ENCODE measurements at regions not wholly inside any gene's neighbourhood (a gene's known extent, or its start where the extent isn't known, plus 50 kb on each side); places are given as distances from the start of the nearest gene placed in this dataset.

DNA sequence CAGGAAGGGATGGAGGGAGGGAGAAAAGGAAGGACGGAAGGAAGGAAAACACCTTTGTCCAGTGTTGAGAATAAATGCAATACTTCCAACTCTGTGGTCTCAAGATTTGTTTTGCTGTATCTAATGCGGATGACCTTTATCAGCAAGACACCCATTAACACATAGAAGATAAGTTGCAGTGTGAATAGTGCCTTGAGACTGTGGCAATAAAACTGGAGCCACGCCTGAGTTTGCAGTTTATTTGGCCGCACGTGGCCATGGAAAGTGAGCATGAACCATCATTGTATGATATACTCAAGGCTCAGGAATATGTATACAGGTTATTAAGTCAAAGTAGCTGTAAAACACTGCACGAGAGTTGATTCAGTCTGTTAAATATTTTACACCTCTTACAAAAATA is 113.6 kb upstream of the EEA1 start:
- Mint-ChIP-seq H3K27ac (no peak overlapping the region), H3K27me3 (peaks cover 14 to 40% of the 10 kb centered on the region in 2 donors), H3K4me1 (ENCODE audit: low read depth in 2 of 2) (no peaks in the 10 kb centered on the region), H3K4me3 (no peak overlapping the region), H3K9me3 (no peaks in the 10 kb centered on the region), H3K36me3 (no peaks in the 10 kb centered on the region)
- ATAC-seq (no peak), DNase-seq (ENCODE audit: low spot score) (no peak)

DNA sequence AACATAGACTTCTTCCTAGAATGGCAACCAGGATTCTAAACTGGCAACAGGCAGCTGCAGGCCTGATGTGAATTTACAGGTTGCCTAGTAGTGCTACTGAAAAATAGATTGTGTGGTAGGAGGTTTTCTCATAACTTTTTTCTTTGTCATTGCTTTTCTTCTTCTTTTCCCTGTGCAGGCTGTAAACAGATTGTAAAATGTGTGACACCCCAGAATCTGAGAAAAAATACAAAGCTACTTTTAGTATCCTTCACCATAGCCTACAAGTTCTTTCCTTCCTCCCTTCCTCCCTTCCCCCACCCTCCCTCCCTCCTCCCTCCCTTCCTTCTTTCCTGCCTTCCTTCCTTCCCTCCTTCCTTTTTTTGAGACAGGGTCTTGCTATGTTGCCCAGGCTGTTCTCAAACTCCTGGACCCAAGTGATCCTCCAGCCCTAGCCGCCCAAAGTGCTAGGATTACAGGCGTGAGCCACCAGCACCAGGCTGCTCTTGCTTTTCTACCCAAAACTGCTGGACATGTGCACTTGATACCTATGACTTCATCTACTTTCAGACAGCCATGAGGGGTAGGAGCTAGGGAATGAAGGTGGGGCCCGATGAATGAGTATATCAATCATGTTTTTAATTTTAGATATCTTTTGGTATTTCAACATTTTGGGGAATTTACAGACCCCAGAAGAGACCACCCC is 114.2 kb upstream of the EEA1 start:
- Mint-ChIP-seq H3K4me3 (no peak overlapping the region), H3K9me3 (no peaks in the 10 kb centered on the region), H3K4me1 (ENCODE audit: low read depth in 2 of 2) (no peaks in the 10 kb centered on the region), H3K36me3 (no peaks in the 10 kb centered on the region), H3K27ac (no peak overlapping the region), H3K27me3 (peaks cover 13 to 47% of the 10 kb centered on the region in 2 donors)
- DNase-seq (ENCODE audit: low spot score) (no peak), ATAC-seq (no peak)

DNA sequence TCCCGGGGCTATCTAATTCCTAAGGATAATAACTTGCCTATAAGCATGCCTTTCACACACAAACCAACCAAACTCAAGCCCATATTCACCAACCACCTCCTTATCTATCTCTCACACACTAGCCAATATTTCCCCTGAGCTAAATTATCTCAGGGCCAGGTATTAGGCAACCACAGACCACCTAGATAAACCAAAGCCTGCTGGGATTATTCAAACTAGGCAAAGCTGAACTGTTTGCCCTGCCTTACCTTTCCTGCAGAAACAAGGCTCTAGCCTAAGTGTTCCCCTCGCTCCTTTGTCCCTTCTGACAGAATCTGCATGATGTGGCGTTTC is 114.7 kb upstream of the EEA1 start:
- no peak for ATAC-seq
- no peak overlapping the region for H3K4me3 Mint-ChIP-seq

DNA sequence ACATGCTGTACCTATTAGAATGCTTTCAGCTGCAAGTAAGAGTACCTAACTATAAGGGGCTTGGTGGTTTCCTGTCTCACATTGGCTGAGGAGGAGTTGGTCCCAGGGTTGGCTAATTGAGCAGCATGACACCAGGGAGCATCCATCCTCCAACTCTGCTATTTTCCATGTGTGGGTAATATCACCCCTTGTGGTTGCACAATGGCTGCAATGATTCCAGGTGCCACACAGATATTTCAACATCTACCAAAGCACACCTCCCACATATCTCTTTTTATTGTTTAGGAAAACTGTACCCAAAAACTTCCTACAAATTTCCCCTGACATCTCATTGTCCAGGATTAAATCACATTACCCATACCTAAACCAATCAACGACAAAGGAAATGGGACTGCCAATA is 118.0 kb upstream of the EEA1 start:
- Mint-ChIP-seq H3K4me3 (no peak overlapping the region), H3K4me1 (ENCODE audit: low read depth in 2 of 2) (no peaks in the 10 kb centered on the region), H3K9me3 (no peaks in the 10 kb centered on the region), H3K36me3 (no peaks in the 10 kb centered on the region), H3K27ac (no peak overlapping the region), H3K27me3 (peaks cover 10 to 47% of the 10 kb centered on the region in 2 donors)
- ATAC-seq (no peak), DNase-seq (ENCODE audit: low spot score) (no peak)

More for the DNA sequence above, 114.7 kb upstream of the EEA1 start:
- H3K4me1 Mint-ChIP-seq (ENCODE audit: low read depth in 2 of 2) = no peaks in the 10 kb centered on the region
- no peak overlapping the region for H3K27ac Mint-ChIP-seq
- H3K36me3 Mint-ChIP-seq = no peaks in the 10 kb centered on the region
- DNase-seq (ENCODE audit: low spot score) = no peak
- H3K27me3 Mint-ChIP-seq = peaks cover 12 to 48% of the 10 kb centered on the region in 2 donors
- no peaks in the 10 kb centered on the region for H3K9me3 Mint-ChIP-seq

DNA sequence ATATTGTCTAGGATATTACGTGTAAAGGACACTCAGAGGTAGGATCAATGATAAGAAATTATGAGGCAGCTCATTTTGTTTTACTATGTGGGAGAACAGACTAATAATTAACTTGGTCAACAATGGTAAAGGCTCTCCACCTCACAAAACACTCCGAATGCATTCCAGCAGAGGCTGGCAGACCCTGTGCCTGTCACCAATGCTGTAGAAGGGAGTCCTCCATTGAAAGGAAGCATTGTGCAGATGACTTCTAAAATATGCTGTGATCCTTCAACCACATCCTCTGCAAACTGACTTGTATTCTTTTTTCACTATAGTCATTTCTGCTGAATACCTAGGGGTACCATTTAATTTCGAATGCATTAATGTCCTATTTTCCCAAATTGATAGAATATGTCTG is 119.6 kb upstream of the EEA1 start:
- Mint-ChIP-seq H3K27ac (no peak overlapping the region), H3K36me3 (no peaks in the 10 kb centered on the region), H3K27me3 (peaks cover 16 to 50% of the 10 kb centered on the region in 2 donors), H3K4me1 (ENCODE audit: low read depth in 2 of 2) (no peaks in the 10 kb centered on the region), H3K9me3 (no peaks in the 10 kb centered on the region), H3K4me3 (no peak overlapping the region)
- DNase-seq (ENCODE audit: low spot score) = no peak
- no peak for ATAC-seq

DNA sequence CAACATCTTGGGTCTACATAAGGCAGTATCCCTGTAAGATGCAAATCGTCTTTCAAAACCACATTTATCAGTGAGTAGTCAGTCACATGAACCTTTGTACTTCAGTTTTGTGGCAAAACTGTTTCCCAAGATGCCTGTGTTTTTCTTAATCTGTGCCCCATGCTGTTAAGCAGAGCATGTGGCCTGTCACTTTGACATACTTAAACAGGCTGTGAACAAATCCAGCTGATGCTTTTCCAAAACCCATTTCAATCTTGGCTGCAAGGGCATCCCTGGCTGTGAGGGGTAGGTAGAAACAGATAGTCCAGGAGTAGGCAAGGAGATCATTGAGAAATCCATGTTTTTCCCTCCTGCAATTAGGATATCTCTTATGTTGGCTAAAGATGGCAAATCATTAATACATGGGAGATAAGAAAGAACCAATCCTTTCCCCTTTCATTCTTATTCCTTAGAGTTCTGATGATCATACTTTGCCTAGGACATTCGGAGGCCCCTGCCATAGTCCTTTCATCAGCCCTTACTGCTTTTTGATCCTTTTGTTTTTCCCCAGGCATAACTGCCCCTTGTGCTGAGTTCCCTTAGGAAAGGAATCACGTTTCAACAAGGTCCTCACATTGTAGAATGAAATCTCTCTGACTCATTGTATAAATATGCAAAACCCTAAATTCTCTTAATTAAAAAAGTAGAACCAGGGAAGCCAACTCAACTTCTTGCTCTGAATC is 121.1 kb upstream of the EEA1 start:
- H3K27ac Mint-ChIP-seq = no peak overlapping the region
- no peak overlapping the region for H3K4me3 Mint-ChIP-seq

DNA sequence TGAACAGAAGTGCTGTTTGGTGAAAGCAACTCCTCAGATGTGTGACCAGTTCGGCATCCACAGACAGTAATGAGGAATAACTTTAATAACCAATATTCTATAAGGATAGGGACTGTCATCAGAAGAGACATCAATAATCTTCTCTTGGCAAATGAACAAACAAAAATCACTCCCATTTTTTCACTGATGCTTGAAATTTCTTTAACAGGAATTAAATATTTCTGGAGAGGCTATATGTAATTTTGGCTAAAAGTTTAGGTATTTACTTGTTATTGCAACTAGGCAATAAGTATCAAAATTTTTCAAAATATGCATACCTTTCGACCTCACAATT is 121.6 kb upstream of the EEA1 start:
- Mint-ChIP-seq H3K4me3 (no peak overlapping the region), H3K27ac (no peak overlapping the region), H3K9me3 (no peaks in the 10 kb centered on the region), H3K27me3 (peaks cover 23 to 52% of the 10 kb centered on the region in 2 donors), H3K36me3 (no peaks in the 10 kb centered on the region), H3K4me1 (ENCODE audit: low read depth in 2 of 2) (no peaks in the 10 kb centered on the region)
- no peak for DNase-seq (ENCODE audit: low spot score)
- ATAC-seq = no peak

More for the DNA sequence above, 121.1 kb upstream of the EEA1 start:
- Mint-ChIP-seq H3K36me3 (no peaks in the 10 kb centered on the region), H3K4me1 (ENCODE audit: low read depth in 2 of 2) (no peaks in the 10 kb centered on the region), H3K27me3 (peaks cover 23 to 55% of the 10 kb centered on the region in 2 donors), H3K9me3 (no peaks in the 10 kb centered on the region)
- no peak for DNase-seq (ENCODE audit: low spot score)
- no peak for ATAC-seq

DNA sequence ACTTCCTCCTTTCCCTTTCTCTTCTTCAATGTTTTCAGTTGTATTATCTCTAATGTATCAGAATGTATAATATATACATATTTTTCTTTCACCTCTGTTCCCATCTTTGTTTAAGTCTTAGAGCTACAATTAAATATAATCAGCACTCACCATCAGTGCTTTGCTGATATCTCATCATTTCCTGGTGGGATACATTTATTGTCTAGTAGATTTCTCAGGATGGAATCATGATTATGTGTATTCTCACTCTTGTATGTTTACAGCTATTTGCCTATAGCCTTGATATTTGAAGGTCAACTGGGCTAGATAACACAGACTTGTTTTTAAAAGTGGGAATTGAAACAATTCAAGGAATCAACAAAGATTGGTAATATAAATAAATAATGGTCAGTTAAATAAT is 124.9 kb upstream of the EEA1 start:
- DNase-seq (ENCODE audit: low spot score) = no peak
- Mint-ChIP-seq H3K36me3 (no peaks in the 10 kb centered on the region), H3K27ac (no peak overlapping the region), H3K4me1 (ENCODE audit: low read depth in 2 of 2) (no peaks in the 10 kb centered on the region), H3K4me3 (no peak overlapping the region), H3K9me3 (no peaks in the 10 kb centered on the region), H3K27me3 (peaks cover 32 to 51% of the 10 kb centered on the region in 2 donors)
- no peak for ATAC-seq

DNA sequence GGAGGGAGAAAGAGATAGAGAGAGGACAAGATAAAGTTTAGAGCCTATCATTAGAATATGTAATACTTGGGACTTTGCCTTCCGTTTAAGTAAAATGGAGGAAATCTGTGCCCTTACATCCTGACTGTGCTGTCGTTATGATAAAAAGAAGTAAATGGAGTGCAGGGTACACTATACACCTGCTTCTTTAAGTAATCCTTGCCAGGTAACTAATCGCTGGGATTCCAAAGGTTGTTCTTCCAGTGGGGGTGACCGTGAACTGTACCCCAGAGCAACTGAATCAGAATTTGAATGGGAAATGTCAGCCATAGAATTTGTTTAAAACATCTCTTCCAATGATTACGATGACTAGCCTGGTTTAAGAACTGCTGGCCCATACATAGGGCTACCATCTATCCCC is 126.1 kb upstream of the EEA1 start:
- H3K4me3 Mint-ChIP-seq = no peak overlapping the region
- DNase-seq (ENCODE audit: low spot score) (no peak), ATAC-seq (no peak)
- H3K4me1 Mint-ChIP-seq (ENCODE audit: low read depth in 2 of 2) = peaks cover 0 to 6% of the 10 kb centered on the region in 2 donors
- no peaks in the 10 kb centered on the region for H3K9me3 Mint-ChIP-seq
- H3K27me3 Mint-ChIP-seq = peaks cover 32 to 58% of the 10 kb centered on the region in 2 donors
- no peaks in the 10 kb centered on the region for H3K36me3 Mint-ChIP-seq
- H3K27ac Mint-ChIP-seq = no peak overlapping the region

DNA sequence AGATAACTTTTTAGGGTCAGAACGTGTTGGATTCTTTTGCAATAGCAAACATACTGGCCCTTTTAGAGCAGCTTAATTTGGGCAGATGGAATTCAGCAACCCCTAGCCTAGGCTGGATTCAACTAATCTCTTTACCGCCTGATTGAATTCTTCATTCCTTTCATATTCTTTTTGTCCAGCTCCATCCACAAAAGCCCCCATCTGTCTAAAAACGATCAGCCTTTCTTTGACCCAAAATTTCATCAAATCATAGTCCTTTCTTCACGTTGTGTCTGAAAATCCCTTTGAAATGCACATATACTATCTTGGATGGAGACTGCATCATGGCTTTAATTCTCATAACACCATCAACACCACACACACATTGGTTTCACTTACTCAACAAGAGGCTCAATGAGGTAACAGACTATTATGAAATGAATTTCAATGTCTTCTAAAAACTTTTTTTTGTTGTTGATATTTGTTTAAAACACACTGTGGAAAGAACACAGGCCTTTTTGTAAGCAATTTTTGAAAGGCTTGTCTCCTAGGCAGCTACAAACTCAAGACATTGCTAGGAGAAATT is 128.0 kb upstream of the EEA1 start:
- no peaks in the 10 kb centered on the region for H3K36me3 Mint-ChIP-seq
- peaks cover 29 to 50% of the 10 kb centered on the region in 2 donors for H3K27me3 Mint-ChIP-seq
- peaks cover 0 to 9% of the 10 kb centered on the region in 2 donors for H3K4me1 Mint-ChIP-seq (ENCODE audit: low read depth in 2 of 2)

DNA sequence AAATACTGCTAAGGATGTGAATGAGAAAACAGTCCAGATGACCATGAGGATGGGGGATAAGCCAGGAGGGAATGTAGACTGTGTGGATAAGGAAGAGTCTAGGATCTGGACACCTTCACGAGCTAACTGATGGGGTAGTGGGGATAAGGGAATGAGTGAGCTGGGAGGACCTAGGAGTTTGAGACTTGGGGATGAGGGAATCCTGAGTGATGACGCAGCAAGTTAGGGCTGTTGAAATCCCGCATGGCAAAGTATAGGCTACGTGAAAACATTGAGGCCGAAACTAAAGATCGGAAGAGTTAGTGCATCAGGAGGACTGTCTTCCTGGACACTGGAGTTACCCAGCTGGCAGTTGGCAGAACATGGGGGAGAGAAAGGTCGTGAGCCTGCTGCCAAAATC is 129.2 kb upstream of the EEA1 start:
- Mint-ChIP-seq H3K27ac (no peak overlapping the region), H3K36me3 (no peaks in the 10 kb centered on the region), H3K4me1 (ENCODE audit: low read depth in 2 of 2) (peaks cover 0 to 9% of the 10 kb centered on the region in 2 donors), H3K27me3 (peaks cover 25 to 41% of the 10 kb centered on the region in 2 donors), H3K4me3 (no peak overlapping the region), H3K9me3 (no peaks in the 10 kb centered on the region)
- no peak for ATAC-seq
- no peak for DNase-seq (ENCODE audit: low spot score)

More for the DNA sequence above, 128.0 kb upstream of the EEA1 start:
- ATAC-seq = no peak
- no peak overlapping the region for H3K27ac Mint-ChIP-seq
- no peak for DNase-seq (ENCODE audit: low spot score)
- H3K4me3 Mint-ChIP-seq = no peak overlapping the region
- no peaks in the 10 kb centered on the region for H3K9me3 Mint-ChIP-seq

DNA sequence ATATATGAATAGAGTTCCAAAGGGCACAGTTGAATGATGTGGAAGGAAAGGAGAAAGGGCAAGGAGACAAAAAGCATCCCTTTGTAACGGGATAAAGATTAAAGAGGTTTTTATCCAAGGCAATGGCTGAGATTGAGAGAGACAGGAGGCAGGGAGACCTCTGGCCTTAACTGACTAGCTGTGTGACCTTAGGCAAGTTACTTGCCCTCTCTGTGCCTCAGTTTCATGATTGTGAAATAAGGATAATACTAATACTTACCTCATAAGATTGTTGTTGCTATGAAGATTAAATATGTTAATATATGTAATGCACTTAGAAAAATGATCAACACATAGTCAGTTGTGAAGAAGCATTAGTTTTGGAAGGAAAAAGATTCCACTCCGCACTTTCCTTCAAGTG is 130.2 kb upstream of the EEA1 start:
- H3K9me3 Mint-ChIP-seq = no peaks in the 10 kb centered on the region
- no peak overlapping the region for H3K27ac Mint-ChIP-seq
- H3K4me1 Mint-ChIP-seq (ENCODE audit: low read depth in 2 of 2) = peaks cover 0 to 9% of the 10 kb centered on the region in 2 donors
- ATAC-seq = no peak
- no peaks in the 10 kb centered on the region for H3K36me3 Mint-ChIP-seq
- DNase-seq (ENCODE audit: low spot score) = no peak
- no peak overlapping the region for H3K4me3 Mint-ChIP-seq
- H3K27me3 Mint-ChIP-seq = peaks cover 26 to 45% of the 10 kb centered on the region in 2 donors

DNA sequence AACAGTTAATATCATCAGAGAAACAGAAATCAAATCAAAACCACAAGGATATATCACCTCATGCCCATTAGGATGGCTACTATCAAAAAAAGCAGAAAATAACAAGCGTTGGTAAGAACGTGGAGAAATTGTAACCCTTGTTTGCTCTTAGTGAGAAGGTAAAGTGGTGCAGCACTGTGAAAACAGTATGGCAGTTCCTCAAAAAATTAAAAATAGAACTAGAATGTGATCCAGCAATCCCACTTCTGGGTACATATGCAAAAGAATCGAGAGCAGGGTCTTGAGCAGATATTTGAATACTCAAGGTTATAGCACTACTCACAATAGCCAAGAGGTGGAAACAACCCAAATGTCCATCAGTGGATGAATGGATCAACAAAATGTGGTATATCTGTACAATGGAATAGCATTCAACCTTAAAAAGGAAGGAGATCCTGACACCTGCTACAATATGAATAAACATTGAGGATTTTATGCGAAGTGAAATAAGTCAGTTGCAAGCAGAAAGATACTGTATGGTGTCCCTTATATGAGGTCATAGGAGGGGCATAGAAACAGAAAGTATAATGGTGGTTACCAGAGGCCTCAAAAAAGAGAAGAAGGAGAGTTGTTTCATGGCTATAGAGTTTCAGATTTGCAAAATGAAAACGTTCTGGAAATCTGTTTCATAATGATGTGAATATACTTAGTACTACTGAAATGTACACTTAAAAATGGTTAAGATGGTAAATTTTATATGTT is 131.0 kb upstream of the EEA1 start:
- no peaks in the 10 kb centered on the region for H3K36me3 Mint-ChIP-seq
- H3K27me3 Mint-ChIP-seq = peaks cover 23 to 46% of the 10 kb centered on the region in 2 donors
- no peaks in the 10 kb centered on the region for H3K9me3 Mint-ChIP-seq
- H3K4me1 Mint-ChIP-seq (ENCODE audit: low read depth in 2 of 2) = peaks cover 0 to 9% of the 10 kb centered on the region in 2 donors
- no peak for ATAC-seq
- H3K27ac Mint-ChIP-seq = no peak overlapping the region
- no peak overlapping the region for H3K4me3 Mint-ChIP-seq
- DNase-seq (ENCODE audit: low spot score) = no peak
